Thyroid gland (tissue), 4 donors: ENCODE measurements at regions not wholly inside any gene's neighbourhood (a gene's known extent, or its start where the extent isn't known, plus 50 kb on each side); places are given as distances from the start of the nearest gene placed in this dataset.

Source experiments
- CTCF ChIP-seq, 6 experiments: fragments of 200-600 bp in 3 of 6; fragments of 450-650 bp in 3 of 6; sonication (generic) in 3 of 6; IDR thresholded peaks; one replicate each; pipeline ENCODE4 v1.5.1; 2016 to 2019; ENCODE audit warnings: antibody characterized with exemption in 6 of 6, mild to moderate bottlenecking in 2 of 6, inconsistent platforms in 1 of 6, moderate library complexity in 1 of 6
- POLR2A ChIP-seq, 2 donors: fragments of 450-650 bp; IDR thresholded peaks; one replicate each; pipeline ENCODE4 v1.6.1; 2017; ENCODE audit warnings: antibody characterized with exemption in 2 of 2, mild to moderate bottlenecking in 2 of 2, moderate library complexity in 1 of 2

- no peak for TF ChIP-seq POLR2A (IDR thresholded peaks at IDR 0.05)
- no peak for TF ChIP-seq CTCF (IDR thresholded peaks at IDR 0.05)
Measured at GRCh38 chr3:51619983-51620382, 51.1 kb upstream of the TEX264 start.
